ENCODE measurements at regions not wholly inside any gene's neighbourhood (a gene's known extent, or its start where the extent isn't known, plus 50 kb on each side); places are given as distances from the start of the nearest gene placed in this dataset.

DNA sequence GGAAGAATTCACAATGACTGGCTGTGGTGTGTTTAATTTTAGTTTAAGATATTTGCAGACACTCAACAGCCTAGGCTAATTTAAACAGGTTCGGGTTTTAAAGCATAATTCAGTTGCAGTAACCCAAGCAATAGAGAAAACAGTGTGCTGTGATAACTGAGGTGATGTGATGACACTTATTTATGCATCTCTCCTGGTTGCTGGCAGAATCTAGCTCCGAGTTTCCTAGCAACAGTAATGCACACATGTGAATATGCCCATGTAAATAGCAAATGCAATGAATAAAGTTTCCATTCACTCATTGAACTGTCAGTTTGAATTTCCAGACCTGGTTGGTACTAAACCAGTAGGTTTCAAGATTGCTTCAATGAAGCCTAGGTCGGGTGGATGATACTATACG lies 426.5 kb downstream of the TMX3 start:
- TF ChIP-seq, protein P1, sequence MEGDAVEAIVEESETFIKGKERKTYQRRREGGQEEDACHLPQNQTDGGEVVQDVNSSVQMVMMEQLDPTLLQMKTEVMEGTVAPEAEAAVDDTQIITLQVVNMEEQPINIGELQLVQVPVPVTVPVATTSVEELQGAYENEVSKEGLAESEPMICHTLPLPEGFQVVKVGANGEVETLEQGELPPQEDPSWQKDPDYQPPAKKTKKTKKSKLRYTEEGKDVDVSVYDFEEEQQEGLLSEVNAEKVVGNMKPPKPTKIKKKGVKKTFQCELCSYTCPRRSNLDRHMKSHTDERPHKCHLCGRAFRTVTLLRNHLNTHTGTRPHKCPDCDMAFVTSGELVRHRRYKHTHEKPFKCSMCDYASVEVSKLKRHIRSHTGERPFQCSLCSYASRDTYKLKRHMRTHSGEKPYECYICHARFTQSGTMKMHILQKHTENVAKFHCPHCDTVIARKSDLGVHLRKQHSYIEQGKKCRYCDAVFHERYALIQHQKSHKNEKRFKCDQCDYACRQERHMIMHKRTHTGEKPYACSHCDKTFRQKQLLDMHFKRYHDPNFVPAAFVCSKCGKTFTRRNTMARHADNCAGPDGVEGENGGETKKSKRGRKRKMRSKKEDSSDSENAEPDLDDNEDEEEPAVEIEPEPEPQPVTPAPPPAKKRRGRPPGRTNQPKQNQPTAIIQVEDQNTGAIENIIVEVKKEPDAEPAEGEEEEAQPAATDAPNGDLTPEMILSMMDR (IDR thresholded peaks at IDR 0.05; ENCODE audit: low read depth, low read length, missing control alignments) = no peak
- no peak overlapping the region for H3K4me3 ChIP-seq (ENCODE audit: low read depth, low read length)
- in situ Hi-C loops (cut with HindIII; ENCODE audit: low sequenced_read_pairs) = no loop called here
- no peak for DNase-seq (ENCODE audit: low read depth)

DNA sequence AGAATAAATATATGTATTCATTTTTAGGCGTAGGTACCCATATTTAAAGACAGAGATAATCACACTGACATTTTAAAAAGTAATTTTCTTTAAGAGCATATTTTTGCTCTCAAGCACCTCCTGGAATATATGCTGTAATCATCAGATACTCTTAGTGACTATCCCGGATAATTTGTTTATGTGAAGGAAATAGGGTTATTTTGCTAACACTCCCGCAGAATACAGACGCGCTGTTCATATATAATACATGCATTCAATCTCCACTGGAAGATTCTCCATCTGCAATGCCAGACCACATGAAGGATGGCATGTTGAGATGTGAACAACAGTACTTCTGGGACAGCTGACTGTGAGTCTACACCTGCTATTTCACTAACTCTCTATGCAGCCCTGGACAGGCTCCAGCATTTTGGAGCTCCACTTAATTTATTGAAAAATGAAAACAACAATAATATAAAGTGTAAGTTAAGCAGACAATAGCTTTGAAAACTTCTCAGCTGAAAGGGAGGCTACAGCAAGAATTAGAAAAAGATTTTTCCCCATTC lies 430.6 kb downstream of the TMX3 start:
- DNase-seq (ENCODE audit: low read depth) = no peak
- H3K4me3 ChIP-seq (ENCODE audit: low read depth, low read length) = no peak overlapping the region
- in situ Hi-C loops (cut with HindIII; ENCODE audit: low sequenced_read_pairs) = no loop called here
- TF ChIP-seq, protein P1 (IDR thresholded peaks at IDR 0.05; ENCODE audit: low read depth, low read length, missing control alignments) = no peak

DNA sequence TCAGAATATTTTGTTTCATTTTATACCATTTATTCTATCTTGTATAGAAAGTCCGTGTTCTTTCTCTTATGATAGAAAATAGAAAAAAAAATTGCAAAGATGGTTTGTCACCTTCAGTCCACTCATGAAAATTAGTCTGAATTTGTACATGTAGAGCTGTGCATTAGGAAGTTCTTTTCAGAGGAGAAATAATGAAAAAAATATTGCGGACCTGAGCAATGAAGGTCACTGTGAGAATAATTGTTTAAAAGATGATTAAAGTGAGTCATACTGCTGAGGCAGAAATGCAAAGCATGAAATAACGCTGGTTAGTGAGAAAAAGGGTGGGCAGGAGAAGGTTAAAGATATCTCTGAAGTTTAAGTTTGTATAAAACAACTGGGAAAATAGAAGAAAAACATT lies 431.1 kb downstream of the TMX3 start:
- in situ Hi-C loops (cut with HindIII; ENCODE audit: low sequenced_read_pairs) = no loop called here
- TF ChIP-seq, protein P1 (IDR thresholded peaks at IDR 0.05; ENCODE audit: low read depth, low read length, missing control alignments) = no peak
- H3K4me3 ChIP-seq (ENCODE audit: low read depth, low read length) = no peak overlapping the region
- DNase-seq (ENCODE audit: low read depth) = no peak

- TF ChIP-seq, protein P1 (IDR thresholded peaks at IDR 0.05; ENCODE audit: low read depth, low read length, missing control alignments) = no peak
- in situ Hi-C loops (cut with HindIII; ENCODE audit: low sequenced_read_pairs) = no loop called here
- H3K4me3 ChIP-seq (ENCODE audit: low read depth, low read length) = no peak overlapping the region
- DNase-seq (ENCODE audit: low read depth) = no peak
These were observed 432.7 kb downstream of the TMX3 start for GRCh38 chr18:68282232-68282631.

GRCh38 chr18:68275616-68276015 lies 439.3 kb downstream of the TMX3 start:
- TF ChIP-seq, protein P1 (IDR thresholded peaks at IDR 0.05; ENCODE audit: low read depth, low read length, missing control alignments) = no peak
- no peak overlapping the region for H3K4me3 ChIP-seq (ENCODE audit: low read depth, low read length)
- DNase-seq (ENCODE audit: low read depth) = peak; percentile 74
- in situ Hi-C loops (cut with HindIII; ENCODE audit: low sequenced_read_pairs) = no loop called here

- DNase-seq (ENCODE audit: low read depth) = no peak
- TF ChIP-seq, protein P1 (IDR thresholded peaks at IDR 0.05; ENCODE audit: low read depth, low read length, missing control alignments) = no peak
- in situ Hi-C loops (cut with HindIII; ENCODE audit: low sequenced_read_pairs) = no loop called here
- no peak overlapping the region for H3K4me3 ChIP-seq (ENCODE audit: low read depth, low read length)
These were observed 444.9 kb downstream of the TMX3 start for GRCh38 chr18:68270017-68270416.

DNA sequence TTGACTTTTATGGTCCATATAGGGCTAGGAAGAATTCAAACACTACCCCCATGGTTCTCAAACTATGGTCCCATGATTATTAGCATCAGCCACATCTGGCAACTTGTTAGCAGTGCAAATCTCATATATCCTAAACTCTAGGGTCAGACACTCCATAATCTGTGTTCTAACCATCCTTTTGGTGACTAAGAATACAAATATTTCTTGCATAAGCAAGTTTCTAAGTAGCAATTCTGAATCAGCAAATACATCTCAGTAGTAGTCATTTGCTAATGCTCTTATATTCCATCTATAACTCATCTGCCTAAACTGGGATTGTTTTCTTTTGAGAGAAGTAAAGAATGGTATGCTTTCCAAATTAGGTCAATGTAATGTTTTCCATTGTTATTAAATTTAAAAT lies 447.3 kb downstream of the TMX3 start:
- no peak overlapping the region for H3K4me3 ChIP-seq (ENCODE audit: low read depth, low read length)
- in situ Hi-C loops (cut with HindIII; ENCODE audit: low sequenced_read_pairs) = no loop called here
- no peak for DNase-seq (ENCODE audit: low read depth)
- TF ChIP-seq, protein P1 (IDR thresholded peaks at IDR 0.05; ENCODE audit: low read depth, low read length, missing control alignments) = no peak

All from astrocyte of the cerebellum (primary cell).